ENCODE measurements at regions not wholly inside any gene's neighbourhood (a gene's known extent, or its start where the extent isn't known, plus 50 kb on each side); places are given as distances from the start of the nearest gene placed in this dataset.

DNA sequence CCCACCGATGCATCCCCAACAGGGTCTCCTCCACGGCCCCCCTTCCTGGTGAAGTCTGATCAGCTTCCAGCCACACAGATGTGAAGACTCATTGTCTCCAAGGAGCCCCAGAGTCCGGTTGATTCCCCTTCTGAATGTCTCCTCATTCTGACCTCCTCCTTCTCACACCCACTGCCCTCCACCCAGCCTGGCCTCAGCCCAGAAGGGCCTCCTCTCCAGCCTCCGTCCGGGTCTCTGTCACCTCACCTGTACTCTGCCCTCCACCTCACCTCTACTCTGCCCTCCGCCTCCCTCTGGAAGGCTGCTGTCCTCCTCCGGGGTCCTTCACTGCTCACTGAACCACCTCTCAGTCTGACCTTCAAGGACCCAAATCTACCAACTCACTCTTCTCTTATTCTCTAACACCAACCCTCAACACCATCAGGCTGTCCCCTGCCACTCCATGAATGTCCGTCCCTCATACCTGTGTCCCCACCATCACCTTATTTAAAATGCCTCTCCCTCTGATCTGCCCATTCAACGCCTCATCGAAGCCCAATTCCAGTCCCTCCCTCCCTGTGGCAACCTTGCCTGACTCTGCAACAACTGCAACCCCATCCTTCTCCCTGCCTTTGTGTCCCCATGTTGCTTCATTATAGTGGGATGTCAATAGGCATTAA is 201.2 kb downstream of the TOMM20 start:
- no peak for DNase-seq
- Histone ChIP-seq H3K36me3 (replicated peaks) (no peaks in the 10 kb centered on the region), H3K27ac (no peak overlapping the region), H3K4me3 (ENCODE audit: low read depth, low read length) (no peak overlapping the region), H3K27me3 (replicated peaks) (no peaks in the 10 kb centered on the region)
- in situ Hi-C loops (cut with HindIII; ENCODE audit: low pct_ligation_motif_present, low sequenced_read_pairs), result no loop called here
- no peak for TF ChIP-seq CTCF (IDR thresholded peaks at IDR 0.05; ENCODE audit: low read depth, low read length, missing control alignments)

- Histone ChIP-seq H3K27me3 (replicated peaks) (no peaks in the 10 kb centered on the region), H3K27ac (peak overlapping the region; percentile 72), H3K36me3 (replicated peaks) (no peaks in the 10 kb centered on the region), H3K4me3 (ENCODE audit: low read depth, low read length) (no peak overlapping the region)
- no peak for DNase-seq
- TF ChIP-seq CTCF (IDR thresholded peaks at IDR 0.05; ENCODE audit: low read depth, low read length, missing control alignments), result no peak
- in situ Hi-C loops (cut with HindIII; ENCODE audit: low pct_ligation_motif_present, low sequenced_read_pairs), result no loop called here
Observed at GRCh38 chr1:234926559-234927311, 201.9 kb downstream of the TOMM20 start.

- H3K27ac ChIP-seq, result peak overlapping the region; percentile 72
- no peak overlapping the region for H3K4me3 ChIP-seq (ENCODE audit: low read depth, low read length)
- no peaks in the 10 kb centered on the region for H3K27me3 ChIP-seq (replicated peaks)
- no peak for TF ChIP-seq CTCF (IDR thresholded peaks at IDR 0.05; ENCODE audit: low read depth, low read length, missing control alignments)
- no peak for DNase-seq
- in situ Hi-C loops (cut with HindIII; ENCODE audit: low pct_ligation_motif_present, low sequenced_read_pairs), result no loop called here
- H3K36me3 ChIP-seq (replicated peaks), result no peaks in the 10 kb centered on the region
Observed at GRCh38 chr1:234926264-234926558, 202.4 kb downstream of the TOMM20 start.

DNA sequence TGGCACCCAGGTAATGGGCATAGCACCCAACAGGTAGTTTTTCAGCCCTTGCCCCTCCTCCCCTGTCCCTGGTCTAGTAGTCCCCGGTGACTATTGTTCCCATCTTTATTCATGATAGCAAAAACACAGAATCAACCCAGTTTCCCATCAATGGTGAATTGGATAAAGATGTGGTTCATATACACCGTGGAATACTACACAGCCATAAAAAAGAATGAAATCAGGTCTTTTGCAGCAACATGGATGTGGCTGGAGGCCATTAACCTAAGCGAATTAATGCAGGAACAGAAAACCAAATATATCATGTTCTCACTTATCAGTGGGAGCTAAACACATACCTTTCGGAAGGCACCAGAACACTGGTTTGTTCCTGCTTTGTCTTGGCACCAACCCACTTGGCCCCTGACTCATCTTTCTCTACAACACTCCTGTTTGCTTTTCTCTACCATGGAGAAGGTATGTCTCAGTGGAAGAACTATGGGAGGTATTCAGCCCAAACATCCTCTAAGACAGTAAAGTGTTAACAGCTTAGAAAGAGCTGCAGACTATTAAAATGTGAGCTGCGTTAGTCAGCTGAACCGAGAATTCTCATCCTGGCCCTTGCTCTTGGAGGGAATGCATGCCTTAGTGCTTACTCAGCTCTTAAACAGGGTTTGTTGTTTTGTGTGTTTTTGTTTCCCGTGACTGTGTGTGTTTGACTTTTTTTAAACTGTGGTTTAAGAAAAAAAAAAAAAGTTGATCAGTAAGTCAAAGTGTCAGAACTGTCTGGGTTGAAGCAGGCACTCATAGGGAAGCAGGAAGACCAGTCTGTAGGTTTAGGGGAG is 203.0 kb downstream of the TOMM20 start:
- Histone ChIP-seq H3K4me3 (ENCODE audit: low read depth, low read length) (no peak overlapping the region), H3K27ac (peak overlapping the region; percentile 72), H3K27me3 (replicated peaks) (no peaks in the 10 kb centered on the region), H3K36me3 (replicated peaks) (no peaks in the 10 kb centered on the region)
- DNase-seq, result peak; percentile 98
- in situ Hi-C loops (cut with HindIII; ENCODE audit: low pct_ligation_motif_present, low sequenced_read_pairs), result no loop called here
- no peak for TF ChIP-seq CTCF (IDR thresholded peaks at IDR 0.05; ENCODE audit: low read depth, low read length, missing control alignments)

- no peak for DNase-seq
- Histone ChIP-seq H3K27me3 (replicated peaks) (no peaks in the 10 kb centered on the region), H3K27ac (peak overlapping the region; percentile 72), H3K36me3 (replicated peaks) (no peaks in the 10 kb centered on the region), H3K4me3 (ENCODE audit: low read depth, low read length) (no peak overlapping the region)
- no peak for TF ChIP-seq CTCF (IDR thresholded peaks at IDR 0.05; ENCODE audit: low read depth, low read length, missing control alignments)
- in situ Hi-C loops (cut with HindIII; ENCODE audit: low pct_ligation_motif_present, low sequenced_read_pairs), result no loop called here
Observed at GRCh38 chr1:234924450-234925355, 203.9 kb downstream of the TOMM20 start.

Data from brain microvascular endothelial cell (primary cell).